ENCODE measurements at regions not wholly inside any gene's neighbourhood (a gene's known extent, or its start where the extent isn't known, plus 50 kb on each side); places are given as distances from the start of the nearest gene placed in this dataset.

DNA sequence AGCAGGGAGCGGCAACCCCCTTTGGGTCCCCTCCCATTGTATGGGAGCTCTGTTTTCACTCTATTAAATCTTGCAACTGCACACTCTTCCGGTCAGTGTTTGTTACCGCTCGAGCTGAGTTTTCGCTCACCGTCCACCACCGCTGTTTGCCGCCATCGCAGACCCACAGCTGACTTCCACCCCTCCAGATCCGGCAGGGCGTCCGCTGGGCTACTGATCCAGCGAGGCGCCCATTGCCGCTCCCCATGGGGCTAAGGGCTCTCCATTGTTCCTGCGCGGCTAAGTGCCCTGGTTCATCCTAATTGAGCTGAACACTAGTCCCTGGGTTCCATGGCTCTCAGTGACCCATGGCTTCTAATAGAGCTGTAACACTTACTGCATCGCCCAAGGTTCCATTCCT, 115.6 kb upstream of the AUTS2 start:
- TF ChIP-seq CTCF (IDR thresholded peaks at IDR 0.05; ENCODE audit: low read depth, low read length) = no peak
- TF ChIP-seq EZH2phosphoT487 (IDR thresholded peaks at IDR 0.05; ENCODE audit: low read depth) = no peak

Measured in OCI-LY3 (cell line).